Right cardiac atrium (tissue), 5 donors: ENCODE measurements at regions not wholly inside any gene's neighbourhood (a gene's known extent, or its start where the extent isn't known, plus 50 kb on each side); places are given as distances from the start of the nearest gene placed in this dataset.

Experiments used
- ATAC-seq, 2 donors: fragments of 200-7000 bp; cut with Tn5 transposase; one replicate each; pipeline versions ENCODE4 v1.8.0 to v1.9.1; 2020; ENCODE audit warnings: moderate library complexity in 2 of 2, mild to moderate bottlenecking in 1 of 2
- DNase-seq, 3 donors: peaks; one replicate each; pipeline ENCODE4 v3.0.0-alpha.2; 2020
- H3K27ac ChIP-seq: one replicate; pipeline ENCODE4 v1.5.1; 2013; ENCODE audit warnings: mild to moderate bottlenecking, low read length, control low read depth, moderate library complexity
- H3K27me3 ChIP-seq: one replicate; pipeline ENCODE4 v1.6.1; 2013; ENCODE audit not compliant: control insufficient read depth, insufficient read depth
- H3K4me1 ChIP-seq: one replicate; pipeline ENCODE4 v1.6.1; 2013; ENCODE audit warnings: low read length; ENCODE audit not compliant: control insufficient read depth, insufficient read depth
- H3K4me3 ChIP-seq: one replicate; pipeline ENCODE4 v1.5.1; 2013; ENCODE audit warnings: low read length, control low read depth
- H3K9me3 ChIP-seq: one replicate; pipeline ENCODE4 v1.6.1; 2013; ENCODE audit warnings: low read length; ENCODE audit not compliant: control insufficient read depth
- WGBS: extraction: QIAGEN DNeasy Blood & Tissue Kit; methylation state at CpG from one replicate; pipeline ENCODE4 v1.1.7; 2013; 5-methylcytosine and 5-hydroxymethylcytosine counted together
- intact Hi-C, 4 donors: fragments of 100-400 bp; cut with DNase I; formaldehyde crosslinking; loops; one replicate each; pipeline versions ENCODE4 v1.11.0 to v1.14.0; 2022 to 2023
- donor health status: healthy with polysubstance abuse.
- donor health status: DM: no; HTN: yes; CAD: no.
- donor health status: DM: no; HTN: no; CAD: no.
- donor health status: DM: no; HTN: yes; CAD: no; lungs with severe emphysema.
- donor health status: DM: yes; HTN: yes; CAD: no.

- no peak for DNase-seq
- no peaks in the 10 kb centered on the region for H3K9me3 ChIP-seq
- peak overlapping the region; percentile 36 for H3K27ac ChIP-seq
- H3K4me3 ChIP-seq = no peak overlapping the region
- ATAC-seq = no peak
- intact Hi-C loops = no loop called here
- 53% methylated on average over 7 of the region's 7 CpGs for WGBS
- no peaks in the 10 kb centered on the region for H3K27me3 ChIP-seq
- peaks cover 3% of the 10 kb centered on the region for H3K4me1 ChIP-seq
These were observed 145.1 kb downstream of the TDRD15 start for GRCh38 chr2:21268878-21269224.

DNA sequence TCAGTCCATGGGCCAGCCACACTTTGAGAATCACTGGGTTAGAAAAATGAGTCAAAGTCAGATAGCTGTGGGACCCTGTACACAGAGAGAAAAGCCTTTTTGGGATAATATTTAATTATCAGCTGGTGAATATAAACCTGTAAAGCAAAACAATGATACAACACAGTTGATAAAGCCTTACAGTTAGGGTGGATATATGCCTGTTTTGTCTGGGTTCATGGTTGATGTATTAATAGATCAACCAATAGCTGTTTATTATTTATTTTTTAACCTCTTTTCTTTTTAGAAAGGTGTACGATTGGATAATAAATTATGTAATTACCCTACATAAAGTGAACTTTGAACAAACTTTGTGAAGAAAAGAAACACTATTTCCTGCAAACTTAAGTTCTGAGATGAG, 145.6 kb downstream of the TDRD15 start:
- no peak overlapping the region for H3K27ac ChIP-seq
- H3K4me3 ChIP-seq = no peak overlapping the region
- no peaks in the 10 kb centered on the region for H3K9me3 ChIP-seq
- intact Hi-C loops = no loop called here
- ATAC-seq (no peak), DNase-seq (no peak)
- no peaks in the 10 kb centered on the region for H3K27me3 ChIP-seq
- WGBS = 70% methylated on average over 1 of the region's 1 CpG
- peaks cover 3% of the 10 kb centered on the region for H3K4me1 ChIP-seq

DNA sequence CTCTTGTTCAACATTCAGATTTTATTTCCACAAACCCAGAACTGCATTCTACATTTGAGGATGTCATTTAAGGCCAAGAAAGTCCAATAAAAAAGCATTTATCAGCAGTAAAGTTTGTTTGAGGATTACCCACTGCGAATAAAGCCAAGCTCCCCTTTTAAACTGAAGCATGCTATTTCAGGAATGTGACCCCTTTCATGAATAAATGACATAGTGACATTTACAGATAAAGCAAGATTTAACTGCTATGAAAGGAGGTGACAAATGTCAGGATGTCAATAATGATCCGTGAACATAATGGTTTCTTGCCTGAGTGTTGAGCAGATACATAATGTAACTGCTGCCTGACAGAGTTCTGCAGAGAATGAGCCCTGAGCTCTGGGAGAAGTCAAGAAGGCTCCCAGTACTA, 146.3 kb downstream of the TDRD15 start:
- Histone ChIP-seq H3K4me3 (no peak overlapping the region), H3K9me3 (no peaks in the 10 kb centered on the region), H3K4me1 (peaks cover 3% of the 10 kb centered on the region), H3K27me3 (no peaks in the 10 kb centered on the region), H3K27ac (peak overlapping the region; percentile 25)
- peak in 1 of 2 donors; percentile 8 for ATAC-seq
- intact Hi-C loops = no loop called here
- 33% methylated on average over 2 of the region's 2 CpGs for WGBS
- no peak for DNase-seq

DNA sequence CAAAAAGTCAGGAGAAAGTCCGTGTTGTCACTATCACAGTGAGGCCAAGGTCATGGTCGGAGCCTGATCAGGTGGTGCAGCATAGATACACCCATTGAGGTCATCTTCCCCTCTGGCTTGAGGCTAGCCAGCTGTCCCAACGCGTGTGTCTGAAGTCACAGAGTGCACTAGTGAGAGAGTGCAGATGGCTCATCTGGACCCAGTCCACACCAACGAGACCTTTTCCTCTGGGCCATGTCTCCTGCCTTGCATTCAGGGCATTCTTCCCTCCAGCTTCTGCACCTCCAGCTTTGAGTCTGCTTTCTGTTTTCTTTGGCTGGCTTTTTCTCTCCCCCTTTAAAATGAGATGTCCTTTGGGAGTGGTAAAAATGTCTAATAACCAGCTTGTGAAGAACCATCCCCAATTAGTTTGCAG, 146.9 kb downstream of the TDRD15 start:
- intact Hi-C loops = no loop called here
- ATAC-seq = peak; percentile 81 to 86
- WGBS = 28% methylated on average over 5 of the region's 5 CpGs

DNA sequence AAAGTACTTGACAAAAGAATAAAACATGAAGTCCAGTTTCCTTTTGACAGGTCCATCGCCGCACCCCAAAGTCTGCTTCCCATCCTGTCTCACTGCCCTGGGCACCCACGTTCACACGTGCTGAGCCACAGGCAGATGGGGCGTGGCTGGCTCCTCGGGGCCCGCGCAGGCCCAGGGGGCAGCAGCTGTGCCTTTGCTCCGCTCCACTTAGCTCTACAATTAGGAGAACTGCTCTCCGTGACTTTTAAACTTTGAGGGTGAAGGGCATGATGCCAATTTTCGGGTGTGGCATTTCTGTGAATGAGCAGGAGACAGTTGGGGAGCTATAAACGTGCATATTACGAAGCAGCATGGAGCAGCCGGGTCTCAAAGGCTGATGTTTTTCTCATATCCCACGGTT, 152.4 kb downstream of the TDRD15 start:
- intact Hi-C loops = no loop called here
- ATAC-seq (no peak), DNase-seq (no peak)
- H3K9me3 ChIP-seq = no peaks in the 10 kb centered on the region
- WGBS = 78% methylated on average over 15 of the region's 15 CpGs
- H3K27ac ChIP-seq = no peak overlapping the region
- H3K4me3 ChIP-seq = no peak overlapping the region
- H3K27me3 ChIP-seq = no peaks in the 10 kb centered on the region
- no peaks in the 10 kb centered on the region for H3K4me1 ChIP-seq

More for the DNA sequence above, 146.9 kb downstream of the TDRD15 start:
- Histone ChIP-seq H3K4me3 (no peak overlapping the region), H3K9me3 (no peaks in the 10 kb centered on the region), H3K4me1 (peaks cover 3% of the 10 kb centered on the region), H3K27me3 (no peaks in the 10 kb centered on the region), H3K27ac (peak overlapping the region; percentile 25)
- peak; percentile 79 to 87 (median 83) for DNase-seq

- H3K27ac ChIP-seq = no peak overlapping the region
- H3K9me3 ChIP-seq = no peaks in the 10 kb centered on the region
- intact Hi-C loops = no loop called here
- H3K4me1 ChIP-seq = no peaks in the 10 kb centered on the region
- no peak overlapping the region for H3K4me3 ChIP-seq
- no peak for DNase-seq
- WGBS = 74% methylated on average over 9 of the region's 9 CpGs
- H3K27me3 ChIP-seq = no peaks in the 10 kb centered on the region
- ATAC-seq = no peak
These were observed 153.6 kb downstream of the TDRD15 start for GRCh38 chr2:21277068-21278056.

DNA sequence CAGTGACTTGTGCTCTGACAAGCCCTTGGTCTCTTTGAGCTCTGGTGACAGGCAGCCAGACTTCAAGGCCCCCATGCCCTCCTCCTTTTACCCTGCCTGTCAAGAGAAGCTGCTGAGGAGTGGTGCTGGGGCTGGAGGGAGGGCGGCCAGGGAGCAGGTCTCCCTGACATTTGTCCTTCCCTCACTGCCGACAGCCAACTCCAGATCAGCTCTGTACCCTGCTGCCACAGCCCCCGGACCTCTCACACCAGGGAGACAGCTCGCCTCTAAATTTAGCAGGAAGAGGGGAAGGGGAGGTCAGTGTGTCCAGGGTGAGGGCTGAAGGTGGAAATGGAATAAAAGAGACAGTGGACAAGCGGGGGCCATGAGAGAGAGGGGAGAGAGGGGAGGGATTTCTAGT, 155.8 kb downstream of the TDRD15 start:
- H3K9me3 ChIP-seq = no peaks in the 10 kb centered on the region
- no peak overlapping the region for H3K4me3 ChIP-seq
- ATAC-seq (peak; percentile 79 to 82), DNase-seq (peak; percentile 37 to 79 (median 54))
- H3K27ac ChIP-seq = peak overlapping the region; percentile 63
- H3K27me3 ChIP-seq = no peaks in the 10 kb centered on the region
- no peaks in the 10 kb centered on the region for H3K4me1 ChIP-seq
- WGBS = 58% methylated on average over 5 of the region's 5 CpGs
- intact Hi-C loops = no loop called here

DNA sequence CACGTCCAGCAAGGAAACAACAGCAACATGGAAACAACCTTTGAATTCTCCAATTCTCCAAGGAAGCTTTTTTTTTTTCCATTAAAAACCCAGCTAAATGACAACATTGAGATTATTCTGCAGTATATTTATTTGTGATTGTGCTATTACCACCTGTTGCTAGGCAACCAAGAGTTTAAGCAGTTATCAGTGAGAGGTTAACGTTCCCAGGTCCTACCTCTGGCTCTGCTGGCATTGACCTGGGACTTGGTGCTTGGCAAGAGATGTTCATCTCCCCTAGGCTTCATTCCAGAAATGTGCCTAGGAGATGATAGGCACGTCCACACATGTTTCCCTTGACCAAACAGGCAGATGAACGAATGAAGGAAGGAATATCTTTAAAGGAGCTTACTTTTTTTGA, 157.0 kb downstream of the TDRD15 start:
- DNase-seq = no peak
- WGBS = 39% methylated on average over 4 of the region's 4 CpGs
- no peaks in the 10 kb centered on the region for H3K4me1 ChIP-seq
- intact Hi-C loops = no loop called here
- ATAC-seq = no peak
- no peak overlapping the region for H3K4me3 ChIP-seq
- H3K27ac ChIP-seq = peak overlapping the region; percentile 89
- no peaks in the 10 kb centered on the region for H3K27me3 ChIP-seq
- H3K9me3 ChIP-seq = no peaks in the 10 kb centered on the region

DNA sequence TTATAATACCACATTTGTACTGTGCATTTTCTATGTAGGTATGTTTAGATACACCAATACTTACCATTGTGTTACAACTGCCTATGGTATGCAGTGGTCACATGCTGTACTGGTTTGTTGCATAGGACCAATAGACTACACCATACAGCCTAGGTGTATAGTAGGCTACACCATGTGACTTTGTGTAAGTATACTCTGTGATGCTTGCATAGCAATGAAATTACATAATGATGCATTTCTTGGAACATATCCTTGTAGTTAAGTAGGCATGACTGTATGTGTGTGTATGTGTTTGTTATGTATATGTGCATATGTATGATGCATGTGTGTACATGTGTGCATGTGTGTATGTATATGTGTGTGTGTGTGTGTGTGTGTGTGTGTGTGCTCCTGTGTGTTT, 157.6 kb downstream of the TDRD15 start:
- DNase-seq (no peak), ATAC-seq (no peak)
- no peaks in the 10 kb centered on the region for H3K4me1 ChIP-seq
- no peak overlapping the region for H3K4me3 ChIP-seq
- no peaks in the 10 kb centered on the region for H3K9me3 ChIP-seq
- H3K27me3 ChIP-seq = no peaks in the 10 kb centered on the region
- H3K27ac ChIP-seq = peak overlapping the region; percentile 0
- intact Hi-C loops = no loop called here

DNA sequence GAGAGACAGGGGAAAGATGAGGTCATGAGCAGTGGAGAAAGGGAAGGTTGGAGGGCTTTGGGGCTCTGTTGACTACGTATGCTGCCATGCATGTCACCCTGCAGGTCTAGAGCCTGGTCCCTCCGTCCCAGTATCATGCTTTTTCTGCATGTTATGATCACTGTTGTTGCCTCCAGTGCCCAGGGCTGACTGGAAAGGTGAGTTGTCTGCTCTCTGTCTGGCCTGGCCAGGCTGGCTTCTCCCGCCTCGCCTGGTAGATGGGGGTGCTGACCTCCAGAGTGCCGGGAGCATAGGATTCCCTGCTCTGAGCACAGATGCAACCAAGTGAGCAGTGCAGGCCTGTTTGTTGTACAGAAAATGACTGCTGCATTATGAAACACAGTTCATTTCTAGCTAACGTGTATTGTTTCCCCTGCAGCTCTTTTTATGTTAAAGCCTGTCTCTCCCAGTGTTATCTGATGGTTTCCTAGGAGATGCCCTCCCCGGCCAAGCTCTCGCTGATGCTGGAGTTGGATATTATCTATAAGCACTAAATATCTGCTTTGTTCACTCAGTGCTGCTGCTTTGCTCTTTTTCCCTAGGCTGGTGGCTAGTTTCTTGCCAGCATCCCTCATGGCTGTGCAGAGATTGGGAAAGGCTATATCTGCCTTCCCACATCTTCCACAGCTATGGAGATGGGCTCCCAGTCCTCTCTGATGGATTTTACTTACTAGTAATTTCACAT, 158.2 kb downstream of the TDRD15 start:
- no peak for DNase-seq
- intact Hi-C loops = no loop called here
- Histone ChIP-seq H3K4me3 (no peak overlapping the region), H3K27ac (peak overlapping the region; percentile 0), H3K4me1 (no peaks in the 10 kb centered on the region), H3K9me3 (no peaks in the 10 kb centered on the region), H3K27me3 (no peaks in the 10 kb centered on the region)
- no peak for ATAC-seq
- WGBS = 54% methylated on average over 8 of the region's 8 CpGs

DNA sequence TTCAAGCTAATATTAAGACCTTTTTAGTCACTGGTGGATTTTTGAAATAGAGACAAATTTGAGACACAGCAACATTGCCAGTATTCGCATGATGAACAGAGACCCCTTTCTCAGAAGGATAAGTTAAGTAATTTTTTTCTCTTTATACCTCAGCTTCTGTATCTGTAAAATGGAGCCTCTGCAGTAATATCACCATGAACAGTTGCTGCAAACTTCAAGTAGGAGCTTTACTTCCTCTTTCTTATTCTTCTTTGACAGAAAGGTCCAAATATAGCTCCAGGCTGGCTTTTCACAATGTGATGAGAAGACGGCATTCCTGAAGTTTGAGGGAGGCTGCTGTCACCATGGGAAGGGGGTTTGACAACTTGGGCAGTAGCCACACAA, 158.7 kb downstream of the TDRD15 start:
- Histone ChIP-seq H3K4me1 (no peaks in the 10 kb centered on the region), H3K27ac (no peak overlapping the region), H3K27me3 (no peaks in the 10 kb centered on the region), H3K9me3 (no peaks in the 10 kb centered on the region), H3K4me3 (no peak overlapping the region)
- no peak for DNase-seq
- intact Hi-C loops = no loop called here
- 56% methylated on average over 2 of the region's 2 CpGs for WGBS
- no peak for ATAC-seq
